Kasumi-1 (cell line): ENCODE measurements at regions not wholly inside any gene's neighbourhood (a gene's known extent, or its start where the extent isn't known, plus 50 kb on each side); places are given as distances from the start of the nearest gene placed in this dataset.
A peak's percentile ranks its signal among the peaks of the same experiment; 100 is the strongest.
"Not testable (repeated sequence)": the region's sequence is repeated elsewhere in the genome, so short reads cannot be mapped to it uniquely, and the experiment has no call there.

ENCODE experiments used
- DNase-seq, 2 experiments: peaks; one replicate each; lab custom pipeline; 2025; lab: John Stamatoyannopoulos, UW

DNA sequence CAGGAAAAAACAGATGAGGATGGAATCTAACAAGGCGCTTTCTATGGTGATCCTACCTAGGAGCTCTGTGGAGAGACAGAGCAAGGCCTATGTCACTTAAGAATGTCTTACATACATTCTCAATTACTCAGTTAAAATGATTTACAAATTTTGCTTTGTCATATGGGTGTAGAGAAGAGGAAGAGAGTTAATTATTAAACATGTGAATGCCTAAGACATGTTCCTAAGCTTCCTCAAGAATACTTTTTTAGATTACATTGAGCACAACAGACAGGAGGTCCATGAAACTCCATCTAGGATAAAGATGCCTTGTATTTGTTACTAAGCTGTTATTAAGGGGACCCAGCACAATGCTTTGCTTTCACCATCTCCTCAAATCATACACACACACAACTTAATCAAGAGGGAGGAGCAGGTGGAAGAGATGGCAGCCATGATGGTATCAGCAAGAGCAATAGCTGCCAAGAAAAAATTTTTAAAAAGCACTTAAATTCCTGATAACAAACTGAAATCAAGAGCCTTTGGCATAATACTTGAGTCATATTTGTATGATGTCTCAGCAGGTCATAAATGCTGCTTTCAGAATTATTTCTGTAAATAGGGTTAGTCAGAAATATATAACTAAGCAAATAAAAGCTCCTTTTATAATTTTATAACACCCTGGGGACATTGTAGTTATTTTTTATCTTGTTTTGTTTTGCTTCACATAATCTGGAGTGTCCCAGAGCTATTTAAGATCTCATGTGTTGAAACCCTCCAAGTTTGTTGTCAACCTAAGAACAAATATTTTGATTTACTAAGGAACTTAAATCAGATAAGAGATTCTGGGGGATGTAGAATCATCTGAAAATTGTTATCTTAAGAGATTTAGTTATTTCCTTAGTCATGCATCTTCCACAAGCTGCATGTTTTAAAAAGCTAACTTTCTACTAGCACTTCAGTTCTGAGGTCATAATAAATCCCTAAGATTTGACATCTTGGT lies 70.0 kb upstream of the CD2AP start:
- DNase-seq: no peak

DNA sequence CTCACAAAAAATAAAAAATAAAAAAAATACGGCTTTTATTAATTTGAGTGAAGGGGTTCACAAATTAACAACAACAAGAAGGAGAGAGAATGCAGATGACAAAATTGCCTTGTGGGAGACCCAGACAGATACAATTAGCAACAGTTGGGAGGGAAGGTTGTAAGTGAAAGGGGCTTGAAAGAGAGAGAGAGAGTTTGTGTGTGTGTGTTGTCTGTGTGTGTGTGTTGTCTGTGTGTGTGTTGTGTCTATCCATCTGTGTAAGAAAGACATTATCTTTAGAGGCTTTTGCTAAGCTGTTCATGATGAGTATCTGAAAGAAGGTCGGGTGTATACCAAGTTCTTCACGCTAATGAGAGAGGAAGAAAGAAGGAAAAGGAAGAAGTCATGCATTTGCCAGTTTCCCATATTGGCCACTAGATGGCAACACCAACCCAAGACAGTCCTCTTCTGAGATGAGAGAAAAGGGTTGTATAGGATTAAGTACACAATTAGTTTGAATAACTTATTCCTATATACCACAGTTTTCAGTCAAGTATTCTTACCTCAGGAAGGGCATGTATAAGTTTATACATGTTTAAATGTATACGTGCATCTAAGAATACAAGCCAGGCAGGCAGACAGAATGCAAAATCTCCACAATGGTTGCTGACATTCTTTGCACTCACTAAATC lies 63.7 kb upstream of the CD2AP start:
- peak; percentile 70 to 85 for DNase-seq

DNA sequence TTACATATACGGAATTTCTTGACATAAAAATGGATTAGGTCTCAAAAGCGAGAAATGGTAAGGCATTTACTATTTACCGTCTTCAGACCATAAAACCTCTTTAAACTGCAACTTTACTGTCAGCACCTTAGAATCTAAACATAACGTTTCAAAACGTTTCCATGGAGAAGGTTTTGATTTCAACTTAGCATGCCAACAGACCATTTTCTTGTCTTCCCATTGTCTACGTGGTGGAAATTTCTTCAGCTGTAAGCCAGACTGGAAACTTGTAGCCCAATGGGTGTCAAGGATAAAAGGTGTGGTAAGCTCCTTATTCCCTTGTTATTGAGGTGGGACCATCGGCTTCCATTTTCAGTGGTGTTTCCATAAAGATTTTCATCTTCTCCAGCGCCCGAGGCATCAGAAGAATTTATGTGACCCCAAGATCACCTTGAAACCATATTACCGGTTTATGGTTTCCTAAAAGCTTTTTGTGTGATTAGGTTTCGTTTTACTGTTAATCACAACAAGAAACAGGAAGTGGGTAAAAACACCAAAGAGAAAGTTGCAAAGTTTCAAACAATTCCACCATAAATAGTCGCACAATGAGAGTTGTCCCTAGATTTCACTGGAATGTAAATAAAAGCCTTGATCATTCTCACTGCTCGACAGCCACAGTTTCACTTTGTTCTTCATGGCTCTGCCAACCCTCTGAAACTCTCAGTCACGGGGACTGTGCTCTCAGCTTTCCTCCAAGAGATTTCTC lies 63.0 kb upstream of the CD2AP start:
- peak in 1 of 2 experiments; percentile 37 for DNase-seq

DNA sequence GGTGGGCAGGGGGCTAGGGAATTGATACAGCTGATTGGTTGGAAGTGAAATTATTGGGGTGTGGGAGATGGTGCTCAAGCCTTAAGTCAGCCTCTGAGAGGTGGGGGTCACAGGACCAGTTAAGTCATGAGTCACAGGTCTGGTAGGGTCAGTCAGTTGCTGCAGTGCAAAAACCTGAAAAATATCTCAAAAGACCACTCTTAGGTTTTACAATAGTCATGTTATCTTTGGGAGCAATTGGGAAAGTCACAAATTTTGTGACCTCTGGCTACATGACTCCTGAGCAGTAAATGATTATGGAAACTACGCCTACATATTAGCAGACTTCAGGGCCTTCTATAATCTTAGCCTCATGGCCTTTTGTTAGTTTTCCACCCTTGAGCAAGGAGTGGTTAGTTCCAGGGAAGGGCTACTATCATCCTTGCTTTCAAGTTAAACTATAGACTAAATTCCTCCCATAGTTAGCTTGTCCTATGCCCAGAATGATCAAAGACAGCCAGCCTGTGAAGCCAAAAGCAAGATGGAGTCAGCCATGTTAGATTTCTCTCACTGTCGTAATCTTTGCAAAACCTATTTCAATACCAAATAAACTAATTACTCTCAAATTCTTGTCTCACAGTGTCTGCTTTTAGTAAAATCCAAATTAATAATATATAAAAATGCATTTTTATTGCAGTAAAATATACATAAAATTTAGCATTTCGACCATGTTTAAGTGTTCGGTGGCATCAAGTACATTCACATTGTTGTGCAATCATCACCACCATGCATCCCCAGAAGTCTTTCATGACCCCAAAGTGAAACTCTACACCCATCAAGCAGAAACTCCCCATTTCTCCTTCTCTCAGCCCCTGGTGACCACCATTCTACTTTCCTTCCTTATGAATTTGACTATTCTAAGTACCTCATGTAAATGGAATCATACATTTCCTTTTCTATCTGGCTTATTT lies 60.9 kb upstream of the CD2AP start:
- DNase-seq: no peak

DNA sequence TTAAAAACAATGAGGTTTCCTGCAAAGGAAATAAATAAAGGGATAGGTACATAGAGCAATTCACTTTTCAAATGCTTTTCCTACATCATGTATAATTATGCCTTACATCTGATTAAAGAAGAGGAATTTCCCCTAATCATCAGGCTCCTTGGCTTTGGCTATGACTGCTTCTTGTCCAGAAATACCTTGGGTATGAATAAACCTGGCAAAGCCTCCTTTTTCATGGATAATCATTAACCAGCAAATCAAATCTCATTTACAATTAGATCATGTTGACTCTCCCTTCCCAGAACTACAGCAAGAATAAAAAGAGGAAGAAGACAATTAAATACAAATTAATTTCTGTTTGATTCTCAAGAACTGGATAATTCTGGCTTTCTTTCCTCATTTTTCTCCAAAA lies 58.0 kb upstream of the CD2AP start:
- DNase-seq: no peak

DNA sequence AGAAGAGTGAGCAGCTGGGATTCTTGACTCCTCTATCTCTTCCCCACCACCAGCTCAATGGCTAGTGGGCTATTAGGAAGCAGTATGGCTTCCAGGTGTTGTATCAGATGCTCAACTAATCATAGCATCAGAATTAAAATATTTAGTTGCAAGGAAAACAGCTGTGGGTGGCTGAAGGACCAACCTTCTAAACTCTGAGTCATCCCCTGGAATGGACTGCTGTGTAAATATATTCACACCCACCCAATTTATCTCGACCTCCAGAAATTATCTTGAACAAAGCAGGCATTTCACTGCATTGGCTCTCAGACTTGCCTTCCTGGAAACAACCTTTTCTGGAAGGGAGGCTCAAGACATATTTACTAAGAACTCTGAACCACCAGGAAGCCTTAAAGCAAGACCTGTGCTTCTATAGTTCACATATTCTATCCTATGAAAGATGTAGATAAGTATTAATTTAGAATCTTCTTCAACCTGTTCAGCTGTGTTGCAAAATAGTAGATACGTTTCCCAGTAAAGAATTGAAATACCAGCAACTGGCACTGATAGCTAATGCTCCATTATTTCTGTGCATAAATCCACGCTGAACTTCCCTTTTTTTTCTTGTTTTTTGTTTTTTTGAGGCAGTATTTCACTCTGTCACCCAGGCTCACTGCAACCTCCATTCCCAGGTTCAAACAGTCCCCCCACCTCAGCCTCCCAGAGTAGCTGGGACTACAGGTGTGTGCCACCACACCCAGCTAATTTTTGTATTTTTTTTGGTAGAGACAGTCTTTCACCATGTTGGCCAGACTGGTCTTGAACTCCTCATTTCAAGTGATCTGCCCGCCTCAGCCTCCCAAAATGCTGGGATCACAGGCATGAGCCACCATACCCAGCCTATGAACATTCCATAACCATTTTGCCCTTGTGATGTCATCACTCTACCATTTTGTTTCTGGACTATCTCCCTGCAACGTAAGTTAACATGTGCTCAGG lies 56.9 kb upstream of the CD2AP start:
- DNase-seq: peak in 1 of 2 experiments; percentile 2

DNA sequence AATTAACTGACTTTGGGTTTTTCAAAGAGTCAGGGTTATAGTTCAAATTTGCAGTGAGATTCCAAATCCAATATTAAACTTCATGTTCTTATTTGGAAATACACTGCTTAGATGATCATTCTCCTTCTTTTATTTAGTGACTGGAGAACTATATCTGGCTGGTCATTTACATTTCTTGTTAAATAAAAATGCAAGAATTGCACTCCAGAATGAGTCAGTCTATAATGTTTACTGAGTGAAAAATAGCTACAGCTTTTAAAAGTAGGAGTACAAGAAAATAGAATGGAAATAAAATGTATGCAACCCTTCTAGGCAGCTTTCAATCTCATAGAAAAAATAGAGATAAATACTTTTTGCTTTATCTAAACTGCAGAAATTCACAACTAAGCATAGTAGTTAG lies 54.5 kb upstream of the CD2AP start:
- DNase-seq: no peak

DNA sequence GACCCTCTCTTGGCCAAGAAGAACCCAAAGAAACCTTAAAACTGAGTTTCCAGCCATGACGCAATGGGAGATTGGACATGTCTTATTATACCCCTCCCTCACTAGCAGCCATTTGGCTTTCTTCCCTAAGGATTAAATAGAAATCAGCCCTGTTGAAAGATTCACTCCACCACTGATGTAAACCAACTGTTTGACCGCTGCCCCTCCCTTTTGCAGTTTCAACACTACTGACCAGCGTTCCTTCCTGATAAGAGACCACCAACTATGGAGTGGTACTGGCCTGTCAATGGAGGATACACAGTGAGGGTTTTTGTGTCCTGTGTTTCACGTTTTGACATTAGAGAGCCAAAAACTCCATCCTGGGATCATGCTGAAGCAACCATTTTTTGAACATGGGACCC lies 53.2 kb upstream of the CD2AP start:
- no peak for DNase-seq

DNA sequence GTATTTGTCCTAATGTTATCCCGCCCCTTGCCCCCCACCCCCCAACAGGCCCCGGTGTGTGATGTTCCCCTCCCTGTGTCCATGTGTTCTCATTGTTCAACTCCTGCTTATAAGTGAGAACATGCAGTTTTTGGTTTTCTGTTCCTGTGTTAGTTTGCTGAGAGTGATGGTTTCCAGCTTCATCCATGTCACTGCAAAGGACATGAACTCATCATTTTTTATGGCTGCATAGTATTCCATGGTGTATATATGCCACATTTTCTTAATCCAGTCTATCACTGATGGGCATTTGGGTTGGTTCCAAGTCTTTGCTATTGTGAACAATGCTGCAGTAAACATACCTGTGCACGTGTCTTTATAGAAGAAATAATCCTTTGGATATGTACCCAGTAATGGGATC lies 51.9 kb upstream of the CD2AP start:
- not testable (repeated sequence) for DNase-seq

DNA sequence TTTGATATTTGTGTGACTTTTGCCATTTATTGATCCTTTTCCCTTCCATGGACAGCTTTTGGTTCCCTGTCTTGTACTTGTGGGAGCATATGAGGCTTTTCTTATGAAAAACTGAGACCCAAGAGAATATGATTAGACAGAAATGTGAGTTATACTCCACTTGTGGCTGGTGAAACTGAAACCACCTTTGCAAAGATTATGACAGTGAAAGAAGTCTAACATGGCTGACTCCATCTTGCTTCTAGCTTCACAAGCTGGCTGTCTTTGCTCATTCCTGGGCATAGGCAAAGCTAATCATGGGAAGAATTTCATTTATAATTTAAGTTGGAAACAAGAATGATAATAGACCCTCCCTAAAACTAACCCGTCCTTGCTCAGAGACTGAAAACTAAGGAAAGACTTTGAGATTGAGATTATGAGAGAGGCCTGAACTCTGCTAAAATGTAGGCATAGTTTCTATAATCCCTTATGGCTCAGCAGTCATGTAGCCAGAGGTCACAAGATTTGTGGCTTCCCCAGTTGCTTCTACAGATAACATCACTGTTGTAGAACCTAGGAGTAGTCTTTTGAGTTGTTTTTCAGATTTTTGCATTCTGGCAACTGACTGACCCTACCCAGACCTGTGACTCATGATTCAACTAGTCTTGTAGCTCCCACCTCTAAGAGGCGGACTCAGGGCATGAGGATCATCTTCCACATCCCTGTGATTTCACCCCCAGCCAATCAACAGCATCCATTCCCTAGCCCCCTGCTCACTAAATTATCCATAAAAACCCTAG lies 50.9 kb upstream of the CD2AP start:
- DNase-seq: no peak

DNA sequence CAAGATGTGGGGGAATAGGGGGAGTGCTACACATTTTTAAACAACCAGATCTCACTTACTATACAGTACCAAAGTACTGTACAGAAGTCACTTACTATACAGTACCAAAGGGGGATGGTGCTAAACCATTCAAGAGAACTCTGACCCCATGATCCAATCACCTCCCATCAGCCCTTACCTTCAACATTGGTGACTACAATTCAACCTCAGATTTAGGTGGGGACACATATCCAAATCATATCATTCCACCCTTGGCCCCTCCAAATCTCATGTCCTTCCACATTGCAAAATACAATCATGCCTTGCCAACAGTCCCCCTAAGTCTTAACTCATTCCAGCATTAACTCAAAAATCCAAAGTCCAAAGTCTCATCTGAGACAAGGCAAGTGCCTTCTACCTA lies 49.9 kb upstream of the CD2AP start:
- DNase-seq: no peak
